HG02588 (cell line): ENCODE measurements at regions not wholly inside any gene's neighbourhood (a gene's known extent, or its start where the extent isn't known, plus 50 kb on each side); places are given as distances from the start of the nearest gene placed in this dataset.
"Not testable (repeated sequence)": the region's sequence is repeated elsewhere in the genome, so short reads cannot be mapped to it uniquely, and the experiment has no call there.

Source experiments
- ATAC-seq: cut with Tn5 transposase; IDR thresholded peaks from one replicate; pipeline ENCODE4 v1.9.1; 2021; ENCODE audit warnings: mild to moderate bottlenecking, moderate library complexity; ENCODE audit not compliant: unreplicated experiment

GRCh38 chr12:131619736-131620506 is 91.0 kb upstream of the SFSWAP start:
- ATAC-seq = no peak

GRCh38 chr12:131620520-131620919 is 90.4 kb upstream of the SFSWAP start:
- ATAC-seq = no peak

- no peak for ATAC-seq
Measured at GRCh38 chr12:131620946-131621681, 89.8 kb upstream of the SFSWAP start.

- no peak for ATAC-seq
Measured at GRCh38 chr12:131621701-131622421, 89.0 kb upstream of the SFSWAP start.

GRCh38 chr12:131622422-131622955 is 88.4 kb upstream of the SFSWAP start:
- ATAC-seq = no peak

- not testable (repeated sequence) for ATAC-seq
Measured at GRCh38 chr12:131623404-131624368, 87.2 kb upstream of the SFSWAP start.

GRCh38 chr12:131624369-131624739 is 86.5 kb upstream of the SFSWAP start:
- ATAC-seq = not testable (repeated sequence)

GRCh38 chr12:131624756-131625501 is 86.0 kb upstream of the SFSWAP start:
- ATAC-seq = not testable (repeated sequence)

GRCh38 chr12:131625966-131626722 is 84.7 kb upstream of the SFSWAP start:
- not testable (repeated sequence) for ATAC-seq

- ATAC-seq = not testable (repeated sequence)
Measured at GRCh38 chr12:131627151-131628022, 83.5 kb upstream of the SFSWAP start.

GRCh38 chr12:131628023-131628740 is 82.7 kb upstream of the SFSWAP start:
- no peak for ATAC-seq

- no peak for ATAC-seq
Measured at GRCh38 chr12:131628766-131629448, 82.0 kb upstream of the SFSWAP start.

GRCh38 chr12:131631230-131631629 is 79.7 kb upstream of the SFSWAP start:
- ATAC-seq = no peak

GRCh38 chr12:131631889-131632651 is 78.8 kb upstream of the SFSWAP start:
- ATAC-seq = not testable (repeated sequence)

- ATAC-seq = not testable (repeated sequence)
Measured at GRCh38 chr12:131632652-131633023, 78.3 kb upstream of the SFSWAP start.

- not testable (repeated sequence) for ATAC-seq
Measured at GRCh38 chr12:131633610-131634009, 77.3 kb upstream of the SFSWAP start.
